Glutamatergic neuron (in vitro differentiated cells): ENCODE measurements at regions not wholly inside any gene's neighbourhood (a gene's known extent, or its start where the extent isn't known, plus 50 kb on each side); places are given as distances from the start of the nearest gene placed in this dataset.

Source experiments
- DNase-seq: peaks from one replicate; pipeline ENCODE4 v3.0.0; 2022
- H3K27ac Mint-ChIP-seq: one replicate; pipeline ENCODE4 v1.8.0; 2020; ENCODE audit warnings: mild to moderate bottlenecking, mixed read lengths, inconsistent platforms; ENCODE audit not compliant: unreplicated experiment
- H3K27me3 Mint-ChIP-seq: one replicate; pipeline ENCODE4 v1.8.0; 2020; ENCODE audit warnings: mild to moderate bottlenecking, moderate library complexity, mixed read lengths, inconsistent platforms; ENCODE audit not compliant: unreplicated experiment
- H3K36me3 Mint-ChIP-seq: one replicate; pipeline ENCODE4 v1.8.0; 2020; ENCODE audit warnings: mild to moderate bottlenecking, mixed read lengths, inconsistent platforms; ENCODE audit not compliant: unreplicated experiment
- H3K4me1 Mint-ChIP-seq: one replicate; pipeline ENCODE4 v1.8.0; 2020; ENCODE audit warnings: mild to moderate bottlenecking, low read depth, mixed read lengths, inconsistent platforms; ENCODE audit not compliant: unreplicated experiment
- H3K4me3 Mint-ChIP-seq: one replicate; pipeline ENCODE4 v1.8.0; 2020; ENCODE audit warnings: mild to moderate bottlenecking, mixed read lengths, inconsistent platforms; ENCODE audit not compliant: unreplicated experiment
- H3K9me3 Mint-ChIP-seq: one replicate; pipeline ENCODE4 v1.8.0; 2020; ENCODE audit warnings: mild to moderate bottlenecking, moderate library complexity, mixed read lengths, inconsistent platforms; ENCODE audit not compliant: unreplicated experiment
- CTCF ChIP-seq: fragments of 200-600 bp; sonication (generic); IDR thresholded peaks from one replicate; pipeline ENCODE4 v1.5.0; 2021; ENCODE audit not compliant: partially characterized antibody, unreplicated experiment

GRCh38 chr3:146881356-146881755 is 276.2 kb upstream of the PLSCR5 start:
- peaks cover 10% of the 10 kb centered on the region for H3K4me1 Mint-ChIP-seq
- TF ChIP-seq CTCF = no peak
- no peaks in the 10 kb centered on the region for H3K36me3 Mint-ChIP-seq
- no peaks in the 10 kb centered on the region for H3K27me3 Mint-ChIP-seq
- no peak overlapping the region for H3K4me3 Mint-ChIP-seq
- no peak for DNase-seq
- no peak overlapping the region for H3K27ac Mint-ChIP-seq
- no peaks in the 10 kb centered on the region for H3K9me3 Mint-ChIP-seq

GRCh38 chr3:146873748-146874147 is 268.6 kb upstream of the PLSCR5 start:
- Mint-ChIP-seq H3K4me3 (no peak overlapping the region), H3K4me1 (no peaks in the 10 kb centered on the region), H3K9me3 (no peaks in the 10 kb centered on the region), H3K36me3 (peaks cover 9% of the 10 kb centered on the region), H3K27me3 (peaks cover 4% of the 10 kb centered on the region), H3K27ac (no peak overlapping the region)
- DNase-seq = no peak
- TF ChIP-seq CTCF = no peak

GRCh38 chr3:146865175-146865755 is 260.1 kb upstream of the PLSCR5 start:
- H3K4me1 Mint-ChIP-seq = peaks cover 12% of the 10 kb centered on the region
- H3K36me3 Mint-ChIP-seq = no peaks in the 10 kb centered on the region

GRCh38 chr3:146861262-146861661 is 256.1 kb upstream of the PLSCR5 start:
- H3K9me3 Mint-ChIP-seq = no peaks in the 10 kb centered on the region

More at GRCh38 chr3:146865175-146865755, 260.1 kb upstream of the PLSCR5 start:
- H3K9me3 Mint-ChIP-seq = no peaks in the 10 kb centered on the region
- TF ChIP-seq CTCF = no peak
- H3K27ac Mint-ChIP-seq = peak overlapping the region; percentile 39
- H3K4me3 Mint-ChIP-seq = no peak overlapping the region
- no peaks in the 10 kb centered on the region for H3K27me3 Mint-ChIP-seq
- peak; percentile 20 for DNase-seq

GRCh38 chr3:146854523-146854922 is 249.4 kb upstream of the PLSCR5 start:
- DNase-seq = no peak
- H3K27ac Mint-ChIP-seq = no peak overlapping the region

More at GRCh38 chr3:146861262-146861661, 256.1 kb upstream of the PLSCR5 start:
- Mint-ChIP-seq H3K27me3 (no peaks in the 10 kb centered on the region), H3K4me1 (peaks cover 12% of the 10 kb centered on the region), H3K4me3 (no peak overlapping the region), H3K36me3 (no peaks in the 10 kb centered on the region), H3K27ac (no peak overlapping the region)
- no peak for TF ChIP-seq CTCF
- no peak for DNase-seq

More at GRCh38 chr3:146854523-146854922, 249.4 kb upstream of the PLSCR5 start:
- Mint-ChIP-seq H3K4me3 (no peak overlapping the region), H3K36me3 (no peaks in the 10 kb centered on the region), H3K9me3 (no peaks in the 10 kb centered on the region), H3K27me3 (no peaks in the 10 kb centered on the region), H3K4me1 (no peaks in the 10 kb centered on the region)
- TF ChIP-seq CTCF = no peak
